ENCODE measurements at regions not wholly inside any gene's neighbourhood (a gene's known extent, or its start where the extent isn't known, plus 50 kb on each side); places are given as distances from the start of the nearest gene placed in this dataset.

- TF ChIP-seq EZH2phosphoT487 (conservative IDR thresholded peaks at IDR 0.05; ENCODE audit: low read length) = no peak
- TF ChIP-seq CTCF (IDR thresholded peaks at IDR 0.05; ENCODE audit: insufficient read depth, low read length, poor library complexity, severe bottlenecking) = no peak
Observed at GRCh38 chr6:12369781-12370262, 79.7 kb downstream of the EDN1 start.
